Endothelial cell of umbilical vein (primary cell): ENCODE measurements at regions not wholly inside any gene's neighbourhood (a gene's known extent, or its start where the extent isn't known, plus 50 kb on each side); places are given as distances from the start of the nearest gene placed in this dataset.

Experiments used
- BruUV-seq: library from RNA; stranded (reverse); fragments of 400-500 nt; replicated peaks from 2 replicates; lab custom pipeline; 2021; lab: Mats Ljungman, UMichigan
- CTCF ChIA-PET: fragments of 300-600, 350-600 bp; sonication (Branson Sonifier 250); formaldehyde crosslinking; loops from one replicate; lab custom pipeline; 2021; ENCODE audit warnings: antibody characterized with exemption, inconsistent platforms; lab: Charles Lee
- POLR2A ChIA-PET: fragments of 300-600, 350-600 bp; sonication (Branson Sonifier 250); formaldehyde crosslinking; loops from one replicate; lab custom pipeline; 2021; ENCODE audit warnings: antibody characterized with exemption, inconsistent platforms; lab: Charles Lee
- DNase-seq: peaks from one replicate; pipeline ENCODE4 v3.0.0-alpha.2; 2011; ENCODE audit warnings: low read depth, low spot score
- FAIRE-seq: peaks from 2 replicates; lab custom pipeline; 2011; peaks lifted over from hg19 to GRCh38; lab: Jason Lieb, UNC
- H2AFZ ChIP-seq: 2 replicates; pipeline ENCODE4 v1.6.0; 2012; ENCODE audit warnings: low read depth, low read length, control low read depth, inconsistent platforms
- H3K27ac ChIP-seq: 2 replicates; pipeline ENCODE4 v1.5.1; 2011; ENCODE audit warnings: low read depth, mild to moderate bottlenecking, control low read depth, low read length, moderate library complexity; ENCODE audit not compliant: insufficient read depth
- H3K27me3 ChIP-seq, 2 experiments: 2 replicates each; pipeline versions ENCODE4 v1.6.0 to v1.6.1; 2011; ENCODE audit warnings: low read length in 2 of 2, mixed read lengths in 1 of 2; ENCODE audit not compliant: control insufficient read depth in 2 of 2, insufficient read depth in 2 of 2
- H3K36me3 ChIP-seq, 2 experiments: 2 replicates in 1 of 2; 3 replicates in 1 of 2; pipeline ENCODE4 v1.5.1; 2011; ENCODE audit warnings: low read length in 2 of 2, mild to moderate bottlenecking in 1 of 2, moderate library complexity in 1 of 2; ENCODE audit not compliant: control insufficient read depth in 2 of 2, insufficient read depth in 2 of 2; ENCODE audit errors: extremely low read depth in 1 of 2
- H3K4me1 ChIP-seq: 3 replicates; pipeline ENCODE4 v1.5.1; 2011; ENCODE audit warnings: mild to moderate bottlenecking, low read length; ENCODE audit not compliant: control insufficient read depth, insufficient read depth; ENCODE audit errors: extremely low read depth
- H3K4me2 ChIP-seq: 2 replicates; pipeline ENCODE4 v1.6.1; 2011; ENCODE audit warnings: low read length, control low read depth, mixed read lengths; ENCODE audit not compliant: insufficient read depth
- H3K4me3 ChIP-seq, 3 experiments: fragments of 200-600 bp in 1 of 3; sonication (generic), shearing (Covaris generic) in 1 of 3; replicated peaks in 1 of 3; 2 replicates each; pipeline ENCODE4 v1.5.1; 2011 to 2016; ENCODE audit warnings: control low read depth in 3 of 3, low read length in 3 of 3, mild to moderate bottlenecking in 2 of 3, inconsistent platforms in 1 of 3, low read depth in 1 of 3, moderate library complexity in 1 of 3; ENCODE audit not compliant: insufficient read depth in 1 of 3
- H3K79me2 ChIP-seq: 2 replicates; pipeline ENCODE4 v1.6.0; 2012; ENCODE audit warnings: low read length, inconsistent platforms; ENCODE audit not compliant: control insufficient read depth, insufficient read depth
- H3K9ac ChIP-seq: replicated peaks from 2 replicates; pipeline ENCODE3; 2011; ENCODE audit warnings: low read length, control low read depth; ENCODE audit not compliant: insufficient read depth; ENCODE audit errors: extremely low read depth
- H3K9me1 ChIP-seq: replicated peaks from 3 replicates; pipeline ENCODE4 v1.6.0; 2011; ENCODE audit warnings: mild to moderate bottlenecking, low read length; ENCODE audit not compliant: control insufficient read depth, insufficient read depth; ENCODE audit errors: extremely low read depth
- H3K9me3 ChIP-seq: replicated peaks from 2 replicates; pipeline ENCODE4 v1.5.1; 2012; ENCODE audit warnings: low read length, inconsistent platforms; ENCODE audit not compliant: control insufficient read depth, insufficient read depth
- H4K20me1 ChIP-seq: replicated peaks from 2 replicates; pipeline ENCODE3; 2011; ENCODE audit warnings: mild to moderate bottlenecking, low read length; ENCODE audit not compliant: control insufficient read depth, insufficient read depth; ENCODE audit errors: extremely low read depth
- EZH2 ChIP-seq: IDR thresholded peaks from 2 replicates; pipeline ENCODE4 v1.6.1; 2012; ENCODE audit warnings: borderline replicate concordance, low read depth, mild to moderate bottlenecking, moderate library complexity, low read length, inconsistent platforms; ENCODE audit not compliant: severe bottlenecking
- FOS ChIP-seq: IDR thresholded peaks from 2 replicates; pipeline ENCODE4 v1.6.1; 2011; ENCODE audit warnings: mild to moderate bottlenecking, low read length, moderate library complexity, borderline replicate concordance; ENCODE audit not compliant: insufficient read depth
- MYC ChIP-seq: IDR thresholded peaks from one replicate; pipeline ENCODE4 v1.6.1; 2011; ENCODE audit warnings: mild to moderate bottlenecking, low read depth, low read length
- POLR2AphosphoS5 ChIP-seq: IDR thresholded peaks from 2 replicates; pipeline ENCODE4 v1.6.1; 2012; ENCODE audit warnings: low read depth, mild to moderate bottlenecking, control low read depth, low read length, moderate library complexity; ENCODE audit not compliant: insufficient read depth
- dilution Hi-C: fragments of 300-500 bp; cut with MboI; formaldehyde crosslinking; loops from one replicate; pipeline ENCODE4 v1.15.0; 2019; ENCODE audit warnings: low sequenced_read_pairs; ENCODE audit not compliant: extremely low pct_ligation_motif_present
- intact Hi-C: fragments of 100-400 bp; cut with micrococcal nuclease; formaldehyde crosslinking; loops from one replicate; pipeline ENCODE4 v1.10.0; 2022
- TF ChIP-seq, protein P1 (sequence below), 2 donors: IDR thresholded peaks; 1 replicate in 1 of 2; 2 replicates in 1 of 2; pipeline ENCODE4 v1.5.1; 2011; ENCODE audit warnings: low read length in 2 of 2, mild to moderate bottlenecking in 2 of 2, moderate library complexity in 2 of 2, control low read depth in 1 of 2, inconsistent platforms in 1 of 2, low read depth in 1 of 2; ENCODE audit not compliant: insufficient read depth in 1 of 2; ENCODE audit errors: extremely low read depth in 1 of 2
- TF ChIP-seq, protein P2 (sequence below): IDR thresholded peaks from 2 replicates; pipeline ENCODE4 v1.6.1; 2011; ENCODE audit not compliant: insufficient read depth, insufficient read length

DNA sequence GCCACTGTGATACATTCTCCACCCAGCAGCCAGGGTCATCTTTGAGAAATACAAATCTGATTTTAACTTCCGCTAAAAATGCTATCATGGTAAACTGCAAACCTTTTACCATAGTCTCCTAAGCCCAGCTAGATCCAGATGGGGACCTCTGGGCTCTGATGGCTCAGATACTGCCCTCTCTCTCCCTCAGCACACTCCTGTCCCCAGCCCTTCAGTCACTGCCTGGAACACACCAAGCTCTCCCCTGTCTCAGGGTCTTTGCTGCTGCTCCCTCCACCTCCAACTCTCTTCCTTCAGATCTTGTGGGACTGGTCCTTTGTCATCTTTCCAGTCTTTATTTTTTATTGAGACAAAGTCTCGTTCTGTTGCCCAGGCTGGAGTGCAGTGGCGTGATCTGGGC lies 65.1 kb downstream of the SPRY4 start:
- Histone ChIP-seq H3K27me3 (no peaks in the 10 kb centered on the region), H4K20me1 (no peaks in the 10 kb centered on the region), H3K9ac (no peak overlapping the region), H2AFZ (no peak overlapping the region), H3K9me3 (no peaks in the 10 kb centered on the region), H3K4me3 (no peak overlapping the region), H3K27ac (no peak overlapping the region), H3K36me3 (no peaks in the 10 kb centered on the region), H3K4me1 (peaks cover 5% of the 10 kb centered on the region), H3K9me1 (no peaks in the 10 kb centered on the region), H3K4me2 (no peak overlapping the region), H3K79me2 (no peaks in the 10 kb centered on the region)
- ChIA-PET POLR2A (no interaction called here), CTCF (interaction anchor here (2.5 kb wide), 1 partner anchor 20 kb away, joined by 5 read pairs; no protein-coding TSS in a partner anchor)
- DNase-seq (no peak), FAIRE-seq (no peak)
- BruUV-seq, result no TSS peak
- dilution Hi-C loops (no loop called here), intact Hi-C loops (no loop called here)
- no peak for TF ChIP-seq MYC
- TF ChIP-seq, protein P1, sequence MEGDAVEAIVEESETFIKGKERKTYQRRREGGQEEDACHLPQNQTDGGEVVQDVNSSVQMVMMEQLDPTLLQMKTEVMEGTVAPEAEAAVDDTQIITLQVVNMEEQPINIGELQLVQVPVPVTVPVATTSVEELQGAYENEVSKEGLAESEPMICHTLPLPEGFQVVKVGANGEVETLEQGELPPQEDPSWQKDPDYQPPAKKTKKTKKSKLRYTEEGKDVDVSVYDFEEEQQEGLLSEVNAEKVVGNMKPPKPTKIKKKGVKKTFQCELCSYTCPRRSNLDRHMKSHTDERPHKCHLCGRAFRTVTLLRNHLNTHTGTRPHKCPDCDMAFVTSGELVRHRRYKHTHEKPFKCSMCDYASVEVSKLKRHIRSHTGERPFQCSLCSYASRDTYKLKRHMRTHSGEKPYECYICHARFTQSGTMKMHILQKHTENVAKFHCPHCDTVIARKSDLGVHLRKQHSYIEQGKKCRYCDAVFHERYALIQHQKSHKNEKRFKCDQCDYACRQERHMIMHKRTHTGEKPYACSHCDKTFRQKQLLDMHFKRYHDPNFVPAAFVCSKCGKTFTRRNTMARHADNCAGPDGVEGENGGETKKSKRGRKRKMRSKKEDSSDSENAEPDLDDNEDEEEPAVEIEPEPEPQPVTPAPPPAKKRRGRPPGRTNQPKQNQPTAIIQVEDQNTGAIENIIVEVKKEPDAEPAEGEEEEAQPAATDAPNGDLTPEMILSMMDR (IDR thresholded peaks at IDR 0.05; ENCODE audit: extremely low read depth in 1 of 2, insufficient read depth in 1 of 2, low read depth in 1 of 2, low read length in 2 of 2), result no peak
- no peak for TF ChIP-seq EZH2
- TF ChIP-seq FOS, result no peak
- TF ChIP-seq, protein P2, sequence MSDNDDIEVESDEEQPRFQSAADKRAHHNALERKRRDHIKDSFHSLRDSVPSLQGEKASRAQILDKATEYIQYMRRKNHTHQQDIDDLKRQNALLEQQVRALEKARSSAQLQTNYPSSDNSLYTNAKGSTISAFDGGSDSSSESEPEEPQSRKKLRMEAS, result no peak
- TF ChIP-seq POLR2AphosphoS5, result no peak
